ENCODE measurements at regions not wholly inside any gene's neighbourhood (a gene's known extent, or its start where the extent isn't known, plus 50 kb on each side); places are given as distances from the start of the nearest gene placed in this dataset.

- H2AFZ ChIP-seq (ENCODE audit: low read length): no peak overlapping the region
- H3K27ac ChIP-seq (ENCODE audit: extremely low read length, insufficient read depth, low read length): no peak overlapping the region
- H3K4me3 ChIP-seq (replicated peaks in 1 of 3; ENCODE audit: insufficient read depth in 1 of 3, low read depth in 2 of 3, low read length in 3 of 3): no peak overlapping the region
- no peak for DNase-seq (ENCODE audit: low spot score)
- 37% methylated on average over 5 of the region's 5 CpGs for WGBS (ENCODE audit: low lambda C conversion rate)
- H3K9me3 ChIP-seq (ENCODE audit: low read length): peaks cover 34% of the 10 kb centered on the region
- no peaks in the 10 kb centered on the region for H3K4me1 ChIP-seq (ENCODE audit: insufficient read depth, low read length)
- POLR2A ChIA-PET: no interaction called here
- TF ChIP-seq ZNF740 (CRISPR knock-in tag; IDR thresholded peaks at IDR 0.05) (no peak), KLF16 (CRISPR knock-in tag; IDR thresholded peaks at IDR 0.05) (no peak), PPARG (CRISPR knock-in tag; conservative IDR thresholded peaks at IDR 0.05) (no peak), DBP (CRISPR knock-in tag; IDR thresholded peaks at IDR 0.05; ENCODE audit: not compliant biosample characterization) (no peak), MZF1 (CRISPR knock-in tag; IDR thresholded peaks at IDR 0.05; ENCODE audit: borderline replicate concordance) (no peak), ZNF512B (CRISPR knock-in tag; IDR thresholded peaks at IDR 0.05; ENCODE audit: borderline replicate concordance) (no peak), ZNF18 (CRISPR knock-in tag; IDR thresholded peaks at IDR 0.05; ENCODE audit: insufficient replicate concordance) (no peak), MYNN (CRISPR knock-in tag; IDR thresholded peaks at IDR 0.05; ENCODE audit: low read depth) (no peak), XBP1 (CRISPR knock-in tag; IDR thresholded peaks at IDR 0.05) (no peak), NR2F6 (IDR thresholded peaks at IDR 0.05) (no peak), NR2F6 (CRISPR knock-in tag; IDR thresholded peaks at IDR 0.05) (no peak), ZBTB43 (CRISPR knock-in tag; conservative IDR thresholded peaks at IDR 0.05) (no peak), ZNF251 (CRISPR knock-in tag; IDR thresholded peaks at IDR 0.05) (no peak), THAP7 (CRISPR knock-in tag; IDR thresholded peaks at IDR 0.05) (no peak), CENPBD1 (CRISPR knock-in tag; IDR thresholded peaks at IDR 0.05; ENCODE audit: borderline replicate concordance, low read depth) (no peak), ZNF431 (CRISPR knock-in tag; IDR thresholded peaks at IDR 0.05; ENCODE audit: borderline replicate concordance, low read depth) (no peak)
- no peaks in the 10 kb centered on the region for H3K27me3 ChIP-seq (ENCODE audit: control insufficient read depth in 1 of 2, insufficient read depth in 2 of 2, low read length in 2 of 2)
- no peaks in the 10 kb centered on the region for H3K36me3 ChIP-seq (replicated peaks in 1 of 2; ENCODE audit: control insufficient read depth in 1 of 2, insufficient read depth in 2 of 2, low read length in 2 of 2)
- CTCF ChIA-PET (ENCODE audit: low intra/inter-chr PET ratio, low total read pairs): no interaction called here
- no peak overlapping the region for H3K9ac ChIP-seq (ENCODE audit: insufficient read depth, low read depth, low read length)
- ATAC-seq: no peak
- H3K79me2 ChIP-seq (ENCODE audit: insufficient read depth, low read length): no peaks in the 10 kb centered on the region
- no peaks in the 10 kb centered on the region for H4K20me1 ChIP-seq (ENCODE audit: insufficient read depth, low read length)
- no peak overlapping the region for H3K4me2 ChIP-seq (ENCODE audit: low read depth, low read length)
- FAIRE-seq: no peak
- in situ Hi-C loops (cut with HindIII; ENCODE audit: extremely low pct_ligation_motif_present, low pct_unique_long_range_greater_than_20kb): no loop called here
- intact Hi-C loops (cut with micrococcal nuclease; ENCODE audit: unreplicated experiment): no loop called here
- BruUV-seq (replicated peaks): no TSS peak
Observed at GRCh38 chr2:6358546-6358945, 507.2 kb downstream of the CMPK2 start.

Data from HepG2 (cell line).